ENCODE measurements at regions not wholly inside any gene's neighbourhood (a gene's known extent, or its start where the extent isn't known, plus 50 kb on each side); places are given as distances from the start of the nearest gene placed in this dataset.
"Not testable (repeated sequence)": the region's sequence is repeated elsewhere in the genome, so short reads cannot be mapped to it uniquely, and the experiment has no call there.

- DNase-seq (ENCODE audit: extremely low spot score): no peak
- POLR2A ChIA-PET: no interaction called here
- CTCF ChIA-PET: no interaction called here
- no peak for TF ChIP-seq ZNF384 (IDR thresholded peaks at IDR 0.05)
- TF ChIP-seq FOXM1 (IDR thresholded peaks at IDR 0.05; ENCODE audit: borderline replicate concordance): no peak
- TF ChIP-seq CTBP1 (IDR thresholded peaks at IDR 0.05; ENCODE audit: borderline replicate concordance): no peak
- TF ChIP-seq HDGF (IDR thresholded peaks at IDR 0.05; ENCODE audit: borderline replicate concordance): no peak
- TF ChIP-seq SP1 (IDR thresholded peaks at IDR 0.05): no peak
- no peak for TF ChIP-seq ARNT (IDR thresholded peaks at IDR 0.05)
- TF ChIP-seq TARDBP (IDR thresholded peaks at IDR 0.05): no peak
- TF ChIP-seq, protein P1, sequence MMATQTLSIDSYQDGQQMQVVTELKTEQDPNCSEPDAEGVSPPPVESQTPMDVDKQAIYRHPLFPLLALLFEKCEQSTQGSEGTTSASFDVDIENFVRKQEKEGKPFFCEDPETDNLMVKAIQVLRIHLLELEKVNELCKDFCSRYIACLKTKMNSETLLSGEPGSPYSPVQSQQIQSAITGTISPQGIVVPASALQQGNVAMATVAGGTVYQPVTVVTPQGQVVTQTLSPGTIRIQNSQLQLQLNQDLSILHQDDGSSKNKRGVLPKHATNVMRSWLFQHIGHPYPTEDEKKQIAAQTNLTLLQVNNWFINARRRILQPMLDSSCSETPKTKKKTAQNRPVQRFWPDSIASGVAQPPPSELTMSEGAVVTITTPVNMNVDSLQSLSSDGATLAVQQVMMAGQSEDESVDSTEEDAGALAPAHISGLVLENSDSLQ (IDR thresholded peaks at IDR 0.05): no peak
- TF ChIP-seq FOXA1 (IDR thresholded peaks at IDR 0.05): no peak
- TF ChIP-seq LEF1 (IDR thresholded peaks at IDR 0.05; ENCODE audit: borderline replicate concordance): no peak
Measured at GRCh38 chr7:13628239-13629001, 361.0 kb downstream of the ETV1 start.

GRCh38 chr7:13631207-13632049 lies 358.0 kb downstream of the ETV1 start:
- DNase-seq (ENCODE audit: extremely low spot score); CTCF ChIA-PET; POLR2A ChIA-PET: not testable (repeated sequence)

- TF ChIP-seq FOXK2 (IDR thresholded peaks at IDR 0.05) (no peak), FOXA1 (IDR thresholded peaks at IDR 0.05) (no peak)
- DNase-seq (ENCODE audit: extremely low spot score): no peak
- ChIA-PET CTCF (no interaction called here), POLR2A (no interaction called here)
Measured at GRCh38 chr7:13633857-13634256, 355.6 kb downstream of the ETV1 start.

GRCh38 chr7:13639396-13639795 lies 350.1 kb downstream of the ETV1 start:
- CTCF ChIA-PET: no interaction called here
- TF ChIP-seq CTBP1 (IDR thresholded peaks at IDR 0.05; ENCODE audit: borderline replicate concordance) (no peak), SUZ12 (IDR thresholded peaks at IDR 0.05) (no peak), HDGF (IDR thresholded peaks at IDR 0.05; ENCODE audit: borderline replicate concordance) (no peak), SP1 (IDR thresholded peaks at IDR 0.05) (no peak), ARNT (IDR thresholded peaks at IDR 0.05) (no peak), ELF4 (IDR thresholded peaks at IDR 0.05) (no peak), FOXK2 (IDR thresholded peaks at IDR 0.05) (no peak), FOXM1 (IDR thresholded peaks at IDR 0.05; ENCODE audit: borderline replicate concordance) (no peak), ZNF384 (IDR thresholded peaks at IDR 0.05) (no peak), LEF1 (IDR thresholded peaks at IDR 0.05; ENCODE audit: borderline replicate concordance) (no peak), TARDBP (IDR thresholded peaks at IDR 0.05) (no peak), BHLHE40 (IDR thresholded peaks at IDR 0.05; ENCODE audit: borderline replicate concordance) (no peak), NFRKB (IDR thresholded peaks at IDR 0.05) (no peak), FOXA1 (IDR thresholded peaks at IDR 0.05) (no peak), L3MBTL2 (conservative IDR thresholded peaks at IDR 0.05) (no peak)
- TF ChIP-seq, protein P1 (IDR thresholded peaks at IDR 0.05): no peak
- POLR2A ChIA-PET: no interaction called here
- DNase-seq (ENCODE audit: extremely low spot score): no peak

DNA sequence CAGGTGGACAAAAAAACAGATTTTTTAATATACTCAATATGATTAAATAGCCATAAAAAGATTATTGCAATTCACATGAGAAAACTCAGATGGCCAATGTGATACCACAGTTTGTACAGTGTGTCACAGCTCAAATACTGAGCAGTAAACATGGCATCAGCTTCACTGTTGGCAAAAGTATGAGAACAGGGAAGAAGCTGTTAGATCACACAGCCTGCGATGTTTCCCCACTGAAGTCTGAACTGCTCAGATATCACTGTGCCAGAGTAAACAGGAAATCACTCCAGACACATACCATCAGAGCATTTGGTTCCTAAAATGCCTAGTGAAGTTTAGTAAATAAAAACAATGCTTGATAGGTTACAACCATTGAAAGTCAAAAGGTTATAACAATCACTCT lies 347.8 kb downstream of the ETV1 start:
- ChIA-PET POLR2A (no interaction called here), CTCF (no interaction called here)
- TF ChIP-seq, protein P1 (IDR thresholded peaks at IDR 0.05): no peak
- TF ChIP-seq ELF4 (IDR thresholded peaks at IDR 0.05) (no peak), TARDBP (IDR thresholded peaks at IDR 0.05) (no peak), FOXM1 (IDR thresholded peaks at IDR 0.05; ENCODE audit: borderline replicate concordance) (no peak), L3MBTL2 (conservative IDR thresholded peaks at IDR 0.05) (no peak), SUZ12 (IDR thresholded peaks at IDR 0.05) (no peak), CTBP1 (IDR thresholded peaks at IDR 0.05; ENCODE audit: borderline replicate concordance) (no peak), FOXK2 (IDR thresholded peaks at IDR 0.05) (no peak), LEF1 (IDR thresholded peaks at IDR 0.05; ENCODE audit: borderline replicate concordance) (no peak), SP1 (IDR thresholded peaks at IDR 0.05) (no peak), HDGF (IDR thresholded peaks at IDR 0.05; ENCODE audit: borderline replicate concordance) (no peak), FOXA1 (IDR thresholded peaks at IDR 0.05) (no peak)
- DNase-seq (ENCODE audit: extremely low spot score): no peak

DNA sequence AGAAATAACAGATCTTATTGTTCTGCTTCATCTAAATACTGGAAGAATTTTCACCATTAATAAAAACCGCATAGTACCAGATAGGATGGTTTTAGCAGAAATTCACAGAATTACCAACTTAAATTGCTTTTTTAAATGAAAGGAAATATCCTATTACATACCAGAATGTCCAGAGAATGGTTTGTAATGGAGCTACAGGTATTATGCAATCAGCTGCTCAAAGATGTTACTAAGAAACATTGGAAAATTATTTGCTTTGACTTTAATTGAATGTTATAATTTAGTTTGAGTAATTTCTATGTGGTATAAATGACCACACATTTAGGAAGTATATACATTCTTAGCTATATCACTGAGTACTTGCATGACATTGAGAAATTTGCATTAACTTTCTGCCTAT lies 338.3 kb downstream of the ETV1 start:
- TF ChIP-seq L3MBTL2 (conservative IDR thresholded peaks at IDR 0.05): no peak
- no peak for TF ChIP-seq FOXK2 (IDR thresholded peaks at IDR 0.05)
- TF ChIP-seq ARNT (IDR thresholded peaks at IDR 0.05): no peak

More for the DNA sequence above, 338.3 kb downstream of the ETV1 start:
- ChIA-PET CTCF (no interaction called here), POLR2A (no interaction called here)
- no peak for DNase-seq (ENCODE audit: extremely low spot score)

Measured in HEK293T (cell line).